Activated CD8-positive, alpha-beta memory T cell treated with anti-CD3 and anti-CD28 coated beads for 48 hours (primary cell): ENCODE measurements at regions not wholly inside any gene's neighbourhood (a gene's known extent, or its start where the extent isn't known, plus 50 kb on each side); places are given as distances from the start of the nearest gene placed in this dataset.
"Not testable (repeated sequence)": the region's sequence is repeated elsewhere in the genome, so short reads cannot be mapped to it uniquely, and the experiment has no call there.

Experiments
- DNase-seq, 3 experiments: peaks; one replicate each; pipeline ENCODE4 v3.0.0-alpha.2; 2020; ENCODE audit warnings: low read depth in 2 of 3, low spot score in 2 of 3

DNA sequence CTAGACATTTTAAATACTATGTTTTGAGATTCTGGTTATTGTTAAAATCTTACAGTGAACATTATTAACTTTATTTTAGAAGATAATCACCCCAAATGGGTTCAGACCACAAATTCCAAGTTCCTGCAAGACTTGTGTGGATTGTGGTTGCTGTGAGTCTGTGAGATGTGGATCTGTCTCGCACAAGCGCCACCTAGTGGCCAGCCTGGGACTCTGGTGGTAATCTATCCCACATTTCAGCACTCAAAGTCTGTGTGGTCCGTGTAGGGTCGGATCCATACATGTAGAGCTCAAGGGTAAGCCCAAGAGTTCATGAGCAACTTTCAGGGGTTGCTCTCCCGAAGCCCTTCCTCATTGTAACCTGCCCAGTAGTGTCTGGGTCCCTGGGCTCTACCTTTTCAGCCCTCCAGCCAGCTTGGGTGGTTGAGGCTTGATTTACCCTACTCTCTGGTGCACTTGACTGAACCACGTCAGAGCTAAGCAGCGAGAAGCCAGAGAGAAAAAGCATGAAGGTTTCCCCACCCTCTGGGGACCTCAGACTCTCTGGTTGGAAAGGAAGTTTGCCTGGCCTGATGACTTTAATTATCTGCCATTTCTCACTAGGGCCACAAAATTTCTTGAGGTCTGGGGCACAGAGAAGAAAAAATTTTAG is 129.2 kb downstream of the ARHGAP11B start:
- peak in 1 of 3 experiments; percentile 36 for DNase-seq

DNA sequence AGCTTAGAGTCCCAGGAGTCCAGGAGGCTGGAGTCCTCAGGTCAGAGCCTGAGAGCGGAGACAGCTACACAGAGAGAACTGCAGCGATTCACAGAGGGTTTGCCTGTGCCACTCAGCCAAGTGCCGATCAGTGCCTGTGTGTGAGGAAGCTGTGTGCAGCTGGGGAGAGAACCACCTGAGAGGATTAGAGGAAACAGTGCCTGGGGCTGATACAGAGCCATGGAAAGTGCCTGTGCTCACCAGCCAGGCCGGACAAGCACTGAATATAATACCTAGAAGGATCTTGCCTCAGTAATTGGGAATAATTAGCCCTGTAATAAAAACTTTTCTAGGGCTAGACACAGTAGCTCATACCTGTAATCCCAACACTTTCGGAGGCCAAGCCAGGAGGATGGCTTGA is 134.7 kb downstream of the ARHGAP11B start:
- not testable (repeated sequence) for DNase-seq

DNA sequence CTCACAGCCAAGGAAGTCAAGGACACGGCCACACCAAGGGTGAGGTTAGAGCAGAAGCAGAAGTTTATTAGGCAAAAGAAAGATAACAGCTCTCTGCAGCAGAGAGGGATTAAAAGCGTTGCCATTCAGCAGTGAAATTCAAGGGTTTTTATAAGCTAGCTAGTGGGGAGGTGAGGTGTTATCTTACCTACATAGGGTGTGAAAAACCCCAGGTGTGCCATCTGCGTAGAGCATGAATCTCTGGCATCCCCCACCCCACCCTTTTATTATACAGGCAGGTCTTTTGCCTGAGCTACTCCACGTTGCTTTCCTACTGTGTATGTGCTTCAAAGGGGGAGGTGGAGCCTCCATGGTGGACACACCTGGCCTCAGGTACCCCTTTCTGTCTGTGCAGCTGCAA is 135.4 kb downstream of the ARHGAP11B start:
- DNase-seq = not testable (repeated sequence)

- DNase-seq = not testable (repeated sequence)
Measured at GRCh38 chr15:30769390-30770124, 134.2 kb upstream of the FAN1 start.

GRCh38 chr15:30770759-30771158 is 133.0 kb upstream of the FAN1 start:
- no peak for DNase-seq

- DNase-seq = no peak
Measured at GRCh38 chr15:30783019-30783418, 120.7 kb upstream of the FAN1 start.

GRCh38 chr15:30788595-30788994 is 115.1 kb upstream of the FAN1 start:
- DNase-seq = no peak

GRCh38 chr15:30791239-30792175 is 112.2 kb upstream of the FAN1 start:
- no peak for DNase-seq

- DNase-seq = not testable (repeated sequence)
Measured at GRCh38 chr15:30792843-30793242, 110.9 kb upstream of the FAN1 start.

GRCh38 chr15:30794388-30794787 is 109.3 kb upstream of the FAN1 start:
- DNase-seq = no peak

GRCh38 chr15:30799565-30799964 is 104.2 kb upstream of the FAN1 start:
- DNase-seq = not testable (repeated sequence)

DNA sequence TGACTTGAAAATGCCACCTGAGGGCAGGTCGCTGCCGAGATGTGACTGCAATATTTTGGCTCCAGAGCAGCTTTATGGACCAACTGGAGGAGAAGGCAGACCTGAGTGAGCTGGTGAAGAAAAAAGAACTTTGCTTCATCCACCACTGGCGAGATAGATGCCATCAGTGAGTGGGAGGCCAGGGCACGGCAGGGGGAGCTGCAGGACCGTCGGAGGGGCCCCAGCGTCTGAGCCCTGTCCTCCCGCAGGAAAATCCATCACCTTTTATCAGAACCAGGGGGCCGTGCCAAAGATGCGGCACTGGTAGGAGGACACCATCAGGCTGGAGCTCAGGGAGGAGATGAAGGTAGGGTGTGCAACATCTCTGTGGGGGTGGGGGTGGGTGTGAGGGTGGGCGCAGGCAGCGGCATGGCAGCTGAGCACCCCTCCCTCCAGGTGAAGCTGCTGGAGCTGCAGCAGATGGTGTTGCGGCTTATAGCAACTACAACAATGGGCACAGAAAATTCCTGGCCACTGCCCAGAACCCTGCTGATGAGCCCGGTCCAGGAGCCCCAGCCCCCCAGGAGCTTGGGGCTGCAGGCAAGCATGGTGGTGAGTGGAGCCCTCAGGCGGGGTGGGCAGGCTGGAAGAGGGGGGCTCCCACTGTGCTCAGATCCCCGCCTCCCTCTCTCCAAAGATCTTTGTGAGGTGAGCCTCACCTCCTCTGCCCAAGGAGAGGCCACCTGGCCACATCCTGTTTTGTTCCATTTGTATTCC is 102.4 kb upstream of the FAN1 start:
- DNase-seq = not testable (repeated sequence)

GRCh38 chr15:30802001-30802400 is 101.7 kb upstream of the FAN1 start:
- DNase-seq = not testable (repeated sequence)

DNA sequence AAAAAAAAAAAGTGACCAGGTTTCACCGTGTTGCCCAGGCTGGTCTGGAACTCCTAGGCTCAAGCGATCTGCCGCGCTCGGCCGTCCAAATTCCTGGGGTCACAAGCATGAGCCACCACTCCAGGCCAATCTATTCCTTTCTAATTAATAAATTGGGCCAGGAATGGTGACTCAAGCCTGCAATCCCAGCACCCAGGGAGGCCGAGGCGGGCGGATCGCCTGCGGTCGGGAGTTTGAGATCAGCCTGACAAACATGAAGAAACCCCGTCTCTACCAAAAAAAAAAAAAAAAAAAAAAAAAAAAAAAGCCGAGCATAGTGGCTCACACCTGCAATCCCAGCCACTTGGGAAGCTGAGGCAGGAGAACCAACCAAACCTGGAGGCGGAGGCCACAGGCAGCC is 100.0 kb upstream of the FAN1 start:
- not testable (repeated sequence) for DNase-seq

GRCh38 chr15:30816430-30816829 is 87.3 kb upstream of the FAN1 start:
- DNase-seq = no peak

DNA sequence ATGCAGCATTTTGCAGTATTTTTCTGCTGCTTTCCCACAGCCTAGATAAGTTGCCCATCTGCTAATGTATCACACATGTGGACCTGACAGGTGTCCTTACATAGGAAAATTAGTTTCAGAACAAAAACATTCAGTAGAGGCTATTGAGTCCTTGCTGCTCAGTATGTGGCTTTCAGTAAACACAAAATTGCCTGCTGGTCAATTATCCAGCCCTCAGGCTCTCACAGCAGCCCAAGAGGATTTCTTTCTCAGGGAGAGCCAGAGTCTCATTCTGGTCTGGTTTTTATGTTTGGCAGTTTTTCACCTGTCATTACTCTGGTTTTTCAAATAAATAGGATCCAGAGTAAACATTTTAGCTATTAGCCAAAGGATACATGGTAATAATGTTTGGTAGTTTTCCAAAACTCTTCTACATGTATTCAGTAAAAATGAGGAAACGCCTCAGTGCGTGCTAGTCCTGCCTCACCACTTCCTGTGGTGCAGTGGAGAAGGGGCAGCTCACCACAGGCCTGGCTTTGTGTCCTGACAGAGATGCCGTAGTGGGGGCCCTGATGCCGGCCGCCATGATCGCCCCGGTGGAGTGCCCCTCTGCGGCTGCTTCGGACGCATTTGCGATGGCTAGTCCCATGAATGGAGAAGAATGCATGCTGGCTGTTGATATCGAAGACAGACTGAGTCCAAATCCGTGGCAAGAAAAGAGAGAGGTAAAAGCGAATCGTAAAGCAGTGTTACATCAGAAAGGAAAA is 80.5 kb upstream of the FAN1 start:
- DNase-seq = peak; percentile 13 to 52 (median 35)

GRCh38 chr15:30824518-30825195 is 79.1 kb upstream of the FAN1 start:
- DNase-seq = no peak

DNA sequence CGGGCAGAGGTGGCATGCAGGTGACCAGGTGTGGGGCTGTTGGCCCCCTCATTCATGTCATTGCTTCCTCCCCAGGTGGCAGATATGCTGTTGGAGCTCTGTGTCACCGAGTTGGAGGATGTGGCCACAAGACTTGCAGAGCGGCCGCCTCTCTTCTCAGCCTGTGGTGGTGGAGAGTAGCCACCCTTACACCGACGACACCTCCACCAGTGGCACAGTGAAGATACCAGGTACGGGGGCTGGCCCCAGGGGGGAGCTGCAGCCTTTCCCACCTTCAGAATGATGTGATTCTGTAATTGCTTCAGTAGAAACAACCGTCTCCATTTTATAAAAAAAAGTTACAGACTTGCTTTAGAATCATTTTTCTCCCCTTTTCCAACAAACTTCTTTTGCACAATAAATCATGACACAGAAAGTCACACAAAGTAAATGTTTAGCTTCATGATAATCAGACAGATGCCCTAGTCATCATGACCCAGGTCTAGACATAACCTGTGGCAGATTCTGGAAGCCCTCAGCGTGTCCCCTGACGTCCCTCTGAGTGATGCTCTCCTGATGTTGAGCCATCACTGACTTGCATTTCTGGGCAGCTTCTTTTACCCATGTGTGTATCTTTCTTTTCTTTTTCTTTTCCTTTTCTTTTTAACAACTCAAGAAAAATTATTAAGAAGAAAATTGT is 76.0 kb upstream of the FAN1 start:
- no peak for DNase-seq

DNA sequence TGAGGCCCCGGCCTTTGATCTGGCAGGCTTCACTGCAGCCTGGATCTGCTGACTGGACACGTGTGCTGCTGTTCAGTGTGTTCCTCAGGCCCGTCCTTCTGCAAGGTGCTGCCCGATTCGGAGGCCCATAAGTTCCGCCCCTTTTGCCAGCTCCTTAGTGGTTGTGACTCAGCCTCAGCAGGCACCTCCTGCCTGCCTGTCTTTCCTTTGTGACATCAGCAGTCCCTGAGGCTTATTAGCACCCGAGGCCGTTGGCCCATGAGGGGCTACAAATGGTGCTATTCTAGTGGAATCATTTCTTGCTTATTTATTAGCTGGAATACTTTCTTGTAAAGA is 75.4 kb upstream of the FAN1 start:
- DNase-seq = not testable (repeated sequence)
